Keratinocyte (primary cell): ENCODE measurements at regions not wholly inside any gene's neighbourhood (a gene's known extent, or its start where the extent isn't known, plus 50 kb on each side); places are given as distances from the start of the nearest gene placed in this dataset.

Source experiments
- DNase-seq: peaks from one replicate; pipeline ENCODE4 v3.0.0-alpha.2; 2011; ENCODE audit warnings: low read depth, missing footprints, low spot score
- FAIRE-seq: peaks from 2 replicates; lab custom pipeline; 2011; peaks lifted over from hg19 to GRCh38; lab: Jason Lieb, UNC
- H2AFZ ChIP-seq: 2 replicates; pipeline ENCODE4 v1.6.0; 2012; ENCODE audit warnings: low read length, control low read depth, inconsistent platforms; ENCODE audit not compliant: control insufficient read depth
- H3K27ac ChIP-seq: 2 replicates; pipeline ENCODE4 v1.5.1; 2011; ENCODE audit warnings: low read length; ENCODE audit not compliant: control insufficient read depth, insufficient read depth
- H3K27me3 ChIP-seq: 3 replicates; pipeline ENCODE4 v1.6.0; 2011; ENCODE audit warnings: low read length; ENCODE audit not compliant: control insufficient read depth, insufficient read depth; ENCODE audit errors: extremely low read depth
- H3K36me3 ChIP-seq, 2 experiments: 2 replicates in 1 of 2; 3 replicates in 1 of 2; pipeline ENCODE4 v1.5.1; 2011; ENCODE audit warnings: low read length in 2 of 2, mild to moderate bottlenecking in 1 of 2; ENCODE audit not compliant: control insufficient read depth in 2 of 2, insufficient read depth in 2 of 2; ENCODE audit errors: extremely low read depth in 1 of 2
- H3K4me1 ChIP-seq: 3 replicates; pipeline ENCODE4 v1.5.1; 2011; ENCODE audit warnings: low read length; ENCODE audit not compliant: control insufficient read depth, insufficient read depth; ENCODE audit errors: extremely low read depth
- H3K4me2 ChIP-seq: 3 replicates; pipeline ENCODE4 v1.6.0; 2011; ENCODE audit warnings: low read depth, low read length; ENCODE audit not compliant: control insufficient read depth, insufficient read depth; ENCODE audit errors: extremely low read depth
- H3K4me3 ChIP-seq, 3 experiments: fragments of 200-600 bp in 1 of 3; sonication (generic) in 1 of 3; 2 replicates in 2 of 3; 3 replicates in 1 of 3; pipeline ENCODE4 v1.5.1; 2011 to 2016; ENCODE audit warnings: low read length in 3 of 3, mild to moderate bottlenecking in 3 of 3, control low read depth in 2 of 3, inconsistent platforms in 1 of 3, low read depth in 1 of 3, mixed read lengths in 1 of 3, mixed run types in 1 of 3, moderate library complexity in 1 of 3; ENCODE audit not compliant: control insufficient read depth in 2 of 3, insufficient read depth in 2 of 3; ENCODE audit errors: extremely low read depth in 1 of 3
- H3K79me2 ChIP-seq: 2 replicates; pipeline ENCODE4 v1.6.0; 2012; ENCODE audit warnings: low read length; ENCODE audit not compliant: control insufficient read depth, insufficient read depth
- H3K9ac ChIP-seq: 3 replicates; pipeline ENCODE4 v1.6.0; 2011; ENCODE audit warnings: low read length; ENCODE audit not compliant: control insufficient read depth, insufficient read depth; ENCODE audit errors: extremely low read depth
- H3K9me1 ChIP-seq: 3 replicates; pipeline ENCODE4 v1.6.0; 2011; ENCODE audit warnings: low read length; ENCODE audit not compliant: control insufficient read depth, insufficient read depth; ENCODE audit errors: extremely low read depth
- H3K9me3 ChIP-seq: 2 replicates; pipeline ENCODE4 v1.5.1; 2012; ENCODE audit warnings: low read depth, low read length; ENCODE audit not compliant: control insufficient read depth
- H4K20me1 ChIP-seq: 3 replicates; pipeline ENCODE4 v1.6.0; 2011; ENCODE audit warnings: low read length; ENCODE audit not compliant: control insufficient read depth, insufficient read depth; ENCODE audit errors: extremely low read depth
- EZH2 ChIP-seq: IDR thresholded peaks from one replicate; pipeline ENCODE4 v1.6.1; 2012; ENCODE audit warnings: inconsistent platforms, mild to moderate bottlenecking, low read length, moderate library complexity
- dilution Hi-C: fragments of 300-500 bp; cut with MboI; formaldehyde crosslinking; loops from one replicate; pipeline ENCODE4 v1.7.0; 2020; ENCODE audit warnings: low sequenced_read_pairs; ENCODE audit not compliant: extremely low pct_ligation_motif_present
- TF ChIP-seq, protein P1 (sequence below), 3 experiments: IDR thresholded peaks in 1 of 3; conservative IDR thresholded peaks in 1 of 3; optimal IDR thresholded peaks in 1 of 3; 2 replicates in 2 of 3; 3 replicates in 1 of 3; pipeline versions ENCODE3 to v1.5.1; 2011; ENCODE audit warnings: low read length in 3 of 3, mild to moderate bottlenecking in 3 of 3, moderate library complexity in 2 of 3, control low read depth in 1 of 3, inconsistent platforms in 1 of 3; ENCODE audit not compliant: insufficient read depth in 2 of 3; ENCODE audit errors: extremely low read depth in 1 of 3

DNA sequence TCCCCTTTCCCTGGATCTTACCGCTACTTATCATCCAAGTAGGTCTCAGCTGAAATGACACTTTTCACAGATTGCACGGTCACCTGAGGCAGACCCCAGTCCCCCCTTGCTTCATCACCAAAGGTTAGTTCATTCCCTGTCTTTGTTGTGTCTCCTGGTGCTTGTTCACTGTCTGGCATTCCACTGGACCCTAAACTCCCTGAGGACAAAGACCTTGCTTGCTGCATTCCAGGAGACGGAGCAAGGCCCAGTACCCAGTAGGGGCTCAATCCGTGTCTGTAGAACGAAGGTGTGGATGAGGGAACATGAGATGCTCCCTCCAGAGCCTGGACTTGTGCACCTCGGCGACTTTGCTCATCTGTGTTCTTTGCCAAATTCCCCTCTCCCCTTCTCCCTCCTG is 160.0 kb downstream of the RAB11FIP2 start:
- no peak overlapping the region for H3K27ac ChIP-seq
- H3K4me2 ChIP-seq, result no peak overlapping the region
- H3K4me1 ChIP-seq, result no peaks in the 10 kb centered on the region
- no peaks in the 10 kb centered on the region for H3K27me3 ChIP-seq
- H3K9ac ChIP-seq, result no peak overlapping the region
- H3K9me1 ChIP-seq, result no peaks in the 10 kb centered on the region
- no peak overlapping the region for H3K4me3 ChIP-seq
- FAIRE-seq, result no peak
- TF ChIP-seq, protein P1, sequence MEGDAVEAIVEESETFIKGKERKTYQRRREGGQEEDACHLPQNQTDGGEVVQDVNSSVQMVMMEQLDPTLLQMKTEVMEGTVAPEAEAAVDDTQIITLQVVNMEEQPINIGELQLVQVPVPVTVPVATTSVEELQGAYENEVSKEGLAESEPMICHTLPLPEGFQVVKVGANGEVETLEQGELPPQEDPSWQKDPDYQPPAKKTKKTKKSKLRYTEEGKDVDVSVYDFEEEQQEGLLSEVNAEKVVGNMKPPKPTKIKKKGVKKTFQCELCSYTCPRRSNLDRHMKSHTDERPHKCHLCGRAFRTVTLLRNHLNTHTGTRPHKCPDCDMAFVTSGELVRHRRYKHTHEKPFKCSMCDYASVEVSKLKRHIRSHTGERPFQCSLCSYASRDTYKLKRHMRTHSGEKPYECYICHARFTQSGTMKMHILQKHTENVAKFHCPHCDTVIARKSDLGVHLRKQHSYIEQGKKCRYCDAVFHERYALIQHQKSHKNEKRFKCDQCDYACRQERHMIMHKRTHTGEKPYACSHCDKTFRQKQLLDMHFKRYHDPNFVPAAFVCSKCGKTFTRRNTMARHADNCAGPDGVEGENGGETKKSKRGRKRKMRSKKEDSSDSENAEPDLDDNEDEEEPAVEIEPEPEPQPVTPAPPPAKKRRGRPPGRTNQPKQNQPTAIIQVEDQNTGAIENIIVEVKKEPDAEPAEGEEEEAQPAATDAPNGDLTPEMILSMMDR (optimal IDR thresholded peaks at IDR 0.05 in 1 of 3, IDR thresholded peaks at IDR 0.05 in 1 of 3, conservative IDR thresholded peaks at IDR 0.05 in 1 of 3; ENCODE audit: extremely low read depth in 1 of 3, insufficient read depth in 2 of 3, low read length in 3 of 3), result no peak
- no peak for TF ChIP-seq EZH2
- dilution Hi-C loops, result no loop called here
- H3K9me3 ChIP-seq, result no peaks in the 10 kb centered on the region
- DNase-seq, result no peak
- H3K79me2 ChIP-seq, result no peaks in the 10 kb centered on the region
- no peaks in the 10 kb centered on the region for H4K20me1 ChIP-seq
- H2AFZ ChIP-seq, result no peak overlapping the region
- no peaks in the 10 kb centered on the region for H3K36me3 ChIP-seq

DNA sequence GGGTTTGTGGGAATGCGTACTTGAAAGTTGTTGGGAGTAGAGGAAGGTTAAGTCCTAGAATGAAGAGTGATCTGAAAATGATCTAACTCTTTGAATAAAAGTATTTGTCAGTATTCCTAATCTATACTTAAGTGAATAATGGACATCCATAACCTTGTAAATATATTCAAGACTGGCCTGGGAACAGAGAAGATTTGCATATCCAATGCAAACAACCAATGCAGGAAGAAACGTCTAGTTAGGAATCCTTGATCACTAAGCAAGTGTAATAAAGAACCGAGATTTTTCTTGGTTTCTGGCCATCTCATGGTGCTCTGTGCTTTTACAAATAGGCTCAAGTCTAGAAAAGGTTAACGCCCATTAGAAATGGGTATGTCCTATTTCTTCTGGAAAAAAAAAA is 157.1 kb downstream of the RAB11FIP2 start:
- H3K27me3 ChIP-seq, result no peaks in the 10 kb centered on the region
- H3K79me2 ChIP-seq, result no peaks in the 10 kb centered on the region
- no peaks in the 10 kb centered on the region for H3K9me3 ChIP-seq
- H3K27ac ChIP-seq, result no peak overlapping the region
- no peaks in the 10 kb centered on the region for H3K4me1 ChIP-seq
- no peak overlapping the region for H3K4me3 ChIP-seq
- no peaks in the 10 kb centered on the region for H3K36me3 ChIP-seq
- no peak for TF ChIP-seq EZH2
- TF ChIP-seq, protein P1 (optimal IDR thresholded peaks at IDR 0.05 in 1 of 3, IDR thresholded peaks at IDR 0.05 in 1 of 3, conservative IDR thresholded peaks at IDR 0.05 in 1 of 3; ENCODE audit: extremely low read depth in 1 of 3, insufficient read depth in 2 of 3, low read length in 3 of 3), result no peak
- H3K4me2 ChIP-seq, result no peak overlapping the region
- dilution Hi-C loops, result no loop called here
- DNase-seq (no peak), FAIRE-seq (no peak)
- no peaks in the 10 kb centered on the region for H3K9me1 ChIP-seq
- no peak overlapping the region for H2AFZ ChIP-seq
- H3K9ac ChIP-seq, result no peak overlapping the region
- H4K20me1 ChIP-seq, result no peaks in the 10 kb centered on the region
